BLaER1 (cell line): ENCODE measurements at regions not wholly inside any gene's neighbourhood (a gene's known extent, or its start where the extent isn't known, plus 50 kb on each side); places are given as distances from the start of the nearest gene placed in this dataset.

Source experiments
- H3K27ac ChIP-seq: shearing (Covaris generic); formaldehyde crosslinking; 2 replicates; pipeline ENCODE4 v1.8.1; 2022
- H3K27me3 ChIP-seq: shearing (Covaris generic); formaldehyde crosslinking; 2 replicates; pipeline ENCODE4 v1.8.1; 2022
- H3K36me3 ChIP-seq: shearing (Covaris generic); formaldehyde crosslinking; 2 replicates; pipeline ENCODE4 v1.8.1; 2022
- H3K4me1 ChIP-seq: shearing (Covaris generic); formaldehyde crosslinking; 2 replicates; pipeline ENCODE4 v1.8.1; 2022
- H3K4me2 ChIP-seq: shearing (Covaris generic); formaldehyde crosslinking; 2 replicates; pipeline ENCODE4 v1.8.1; 2022
- H3K4me3 ChIP-seq: shearing (Covaris generic); formaldehyde crosslinking; 2 replicates; pipeline ENCODE4 v1.8.1; 2022
- H3K9ac ChIP-seq: shearing (Covaris generic); formaldehyde crosslinking; 2 replicates; pipeline ENCODE4 v1.8.1; 2022
- H3K9me3 ChIP-seq: shearing (Covaris generic); formaldehyde crosslinking; 2 replicates; pipeline ENCODE4 v1.8.1; 2022
- H4K20me1 ChIP-seq: shearing (Covaris generic); formaldehyde crosslinking; 2 replicates; pipeline ENCODE4 v1.8.1; 2022
- Cebpa-rat ChIP-seq: shearing (Covaris generic); IDR thresholded peaks from 2 replicates; pipeline ENCODE4 v1.8.1; 2022

DNA sequence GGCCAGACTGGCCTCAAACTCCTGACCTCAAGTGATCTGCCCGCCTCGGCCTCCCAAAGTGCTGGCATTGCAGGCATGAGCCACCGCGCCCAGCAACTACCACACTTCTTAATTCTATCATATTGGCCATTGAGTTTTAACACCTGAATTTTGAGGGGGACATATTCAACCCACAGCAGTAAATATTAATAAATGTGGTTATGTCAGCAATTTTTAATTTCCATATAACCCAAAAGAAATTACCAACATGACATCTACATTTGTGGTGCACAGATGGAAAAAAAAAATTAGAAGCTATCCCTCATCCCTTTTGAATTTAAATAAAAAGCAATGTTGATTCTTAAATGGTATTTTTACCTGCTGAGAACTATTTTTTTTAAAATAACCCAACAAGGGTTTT is 88.7 kb downstream of the SLITRK6 start:
- Histone ChIP-seq H4K20me1 (no peaks in the 10 kb centered on the region), H3K9me3 (no peaks in the 10 kb centered on the region), H3K27ac (no peak overlapping the region), H3K4me1 (no peaks in the 10 kb centered on the region), H3K36me3 (no peaks in the 10 kb centered on the region), H3K4me3 (no peak overlapping the region), H3K9ac (no peak overlapping the region), H3K4me2 (no peak overlapping the region), H3K27me3 (no peaks in the 10 kb centered on the region)
- TF ChIP-seq Cebpa-rat: no peak

- Histone ChIP-seq H3K27ac (no peak overlapping the region), H3K4me1 (no peaks in the 10 kb centered on the region), H3K36me3 (no peaks in the 10 kb centered on the region), H3K9me3 (no peaks in the 10 kb centered on the region), H3K4me2 (no peak overlapping the region), H3K27me3 (no peaks in the 10 kb centered on the region), H3K4me3 (no peak overlapping the region), H4K20me1 (no peaks in the 10 kb centered on the region), H3K9ac (no peak overlapping the region)
- TF ChIP-seq Cebpa-rat: no peak
Observed at GRCh38 chr13:85709721-85710120, 89.5 kb downstream of the SLITRK6 start.

DNA sequence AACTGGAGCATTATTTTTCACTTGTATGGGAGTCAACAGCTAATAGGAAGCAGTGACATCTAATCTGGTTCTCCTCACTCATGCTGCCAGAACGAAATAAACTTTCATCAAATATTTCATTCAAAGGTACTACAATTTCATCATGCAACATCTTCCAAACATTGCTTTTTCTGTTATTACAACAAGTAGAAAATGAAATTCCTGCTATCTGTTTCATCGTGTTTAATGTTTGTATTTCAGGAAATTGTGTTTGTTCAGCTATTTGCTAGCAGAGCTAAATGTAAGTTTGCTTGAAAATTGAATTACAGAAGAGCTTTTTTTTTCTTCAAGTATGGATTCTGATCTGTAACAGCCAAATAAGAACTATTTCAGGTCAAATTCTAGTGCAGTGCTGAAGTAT is 90.1 kb downstream of the SLITRK6 start:
- TF ChIP-seq Cebpa-rat: no peak
- H3K4me3 ChIP-seq: no peak overlapping the region
- H3K27me3 ChIP-seq: no peaks in the 10 kb centered on the region
- no peaks in the 10 kb centered on the region for H3K4me1 ChIP-seq
- no peaks in the 10 kb centered on the region for H3K9me3 ChIP-seq
- H3K27ac ChIP-seq: no peak overlapping the region
- no peaks in the 10 kb centered on the region for H3K36me3 ChIP-seq
- H4K20me1 ChIP-seq: no peaks in the 10 kb centered on the region
- H3K4me2 ChIP-seq: no peak overlapping the region
- H3K9ac ChIP-seq: no peak overlapping the region

DNA sequence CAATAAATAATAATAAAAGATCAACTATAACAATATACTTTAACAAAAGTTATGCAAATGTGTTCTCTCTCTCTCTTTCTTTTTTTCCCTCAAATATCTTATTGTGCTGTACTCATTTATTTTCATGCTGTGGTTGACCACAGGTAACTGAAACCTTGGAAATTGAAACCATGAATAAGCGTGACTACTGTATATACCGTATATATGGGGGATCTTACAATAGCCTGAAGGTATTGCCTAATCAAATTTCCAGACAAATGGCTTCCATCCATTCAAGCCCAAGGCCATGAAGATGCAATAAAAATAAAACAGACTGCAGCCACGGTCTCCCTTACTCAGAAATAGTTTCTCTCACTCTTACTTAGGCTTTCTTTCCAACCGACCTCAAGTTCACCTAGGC is 98.3 kb downstream of the SLITRK6 start:
- H3K4me3 ChIP-seq: no peak overlapping the region

DNA sequence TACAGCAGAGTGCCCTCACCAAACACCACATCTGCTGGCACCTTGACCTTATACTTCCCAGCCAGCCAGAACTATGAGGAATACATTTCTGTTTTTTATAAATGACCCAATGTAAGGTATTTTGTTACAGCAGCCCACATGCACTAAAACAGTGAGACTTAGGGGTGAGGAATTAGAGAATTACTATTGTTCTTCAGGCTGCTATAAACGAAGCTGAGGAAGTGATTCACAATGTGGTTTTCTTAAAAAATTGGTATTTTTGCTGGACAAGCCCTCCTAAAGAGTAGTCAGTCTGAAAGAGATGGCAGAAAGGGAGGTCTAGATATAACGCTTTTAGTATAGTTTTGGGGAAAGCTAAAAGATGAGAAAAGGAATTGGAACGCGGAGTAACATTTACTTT is 101.0 kb downstream of the SLITRK6 start:
- Histone ChIP-seq H3K4me3 (no peak overlapping the region), H3K27ac (no peak overlapping the region), H3K9me3 (peaks cover 35% of the 10 kb centered on the region), H3K4me2 (no peak overlapping the region), H4K20me1 (no peaks in the 10 kb centered on the region), H3K36me3 (no peaks in the 10 kb centered on the region), H3K9ac (no peak overlapping the region), H3K4me1 (peaks cover 16% of the 10 kb centered on the region), H3K27me3 (no peaks in the 10 kb centered on the region)
- no peak for TF ChIP-seq Cebpa-rat

More for the DNA sequence above, 98.3 kb downstream of the SLITRK6 start:
- Histone ChIP-seq H3K4me1 (no peaks in the 10 kb centered on the region), H3K27me3 (no peaks in the 10 kb centered on the region), H3K27ac (no peak overlapping the region), H3K36me3 (no peaks in the 10 kb centered on the region), H3K9me3 (peaks cover 31% of the 10 kb centered on the region), H3K9ac (no peak overlapping the region), H3K4me2 (no peak overlapping the region), H4K20me1 (no peaks in the 10 kb centered on the region)
- TF ChIP-seq Cebpa-rat: no peak

DNA sequence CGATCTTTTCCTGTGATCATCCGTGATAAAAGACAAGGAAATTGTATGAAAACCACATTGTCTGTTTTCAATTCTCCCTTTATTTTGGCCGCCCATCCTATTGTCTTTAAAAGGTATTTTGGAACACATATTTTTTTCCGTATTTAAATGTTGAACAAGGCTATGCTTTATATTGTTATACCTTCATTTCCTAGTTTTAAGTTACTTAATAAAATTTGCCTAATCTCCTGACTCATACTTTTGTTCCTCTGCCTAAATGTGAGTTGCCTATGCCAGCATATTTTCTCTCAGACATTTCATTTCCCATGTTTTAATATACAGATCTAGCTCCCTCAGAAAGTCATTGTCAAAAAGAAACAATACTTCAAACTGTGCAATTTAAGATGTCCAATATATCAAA is 104.2 kb downstream of the SLITRK6 start:
- no peaks in the 10 kb centered on the region for H3K36me3 ChIP-seq
- no peak overlapping the region for H3K27ac ChIP-seq
- H3K4me2 ChIP-seq: peak overlapping the region; percentile 29
- no peaks in the 10 kb centered on the region for H3K27me3 ChIP-seq
- H3K4me3 ChIP-seq: no peak overlapping the region
- H3K9ac ChIP-seq: no peak overlapping the region
- H3K4me1 ChIP-seq: peaks cover 16% of the 10 kb centered on the region
- H4K20me1 ChIP-seq: no peaks in the 10 kb centered on the region
- peaks cover 29% of the 10 kb centered on the region for H3K9me3 ChIP-seq
- TF ChIP-seq Cebpa-rat: no peak

GRCh38 chr13:85693889-85694511 is 105.2 kb downstream of the SLITRK6 start:
- no peak for TF ChIP-seq Cebpa-rat
- Histone ChIP-seq H3K27ac (no peak overlapping the region), H3K36me3 (no peaks in the 10 kb centered on the region), H3K9me3 (peaks cover 20% of the 10 kb centered on the region), H3K4me1 (peaks cover 16% of the 10 kb centered on the region), H3K4me2 (peak overlapping the region; percentile 29), H3K9ac (no peak overlapping the region), H4K20me1 (no peaks in the 10 kb centered on the region), H3K27me3 (no peaks in the 10 kb centered on the region), H3K4me3 (no peak overlapping the region)

GRCh38 chr13:85690368-85690767 is 108.9 kb downstream of the SLITRK6 start:
- no peaks in the 10 kb centered on the region for H4K20me1 ChIP-seq
- no peak overlapping the region for H3K9ac ChIP-seq
- TF ChIP-seq Cebpa-rat: no peak
- peaks cover 16% of the 10 kb centered on the region for H3K4me1 ChIP-seq
- H3K27ac ChIP-seq: no peak overlapping the region
- H3K4me3 ChIP-seq: no peak overlapping the region
- no peak overlapping the region for H3K4me2 ChIP-seq
- no peaks in the 10 kb centered on the region for H3K36me3 ChIP-seq
- no peaks in the 10 kb centered on the region for H3K27me3 ChIP-seq
- no peaks in the 10 kb centered on the region for H3K9me3 ChIP-seq

GRCh38 chr13:85685436-85685835 is 113.8 kb downstream of the SLITRK6 start:
- H3K27me3 ChIP-seq: no peaks in the 10 kb centered on the region
- TF ChIP-seq Cebpa-rat: no peak
- no peaks in the 10 kb centered on the region for H3K9me3 ChIP-seq
- H3K4me2 ChIP-seq: no peak overlapping the region
- H3K36me3 ChIP-seq: no peaks in the 10 kb centered on the region
- H3K4me1 ChIP-seq: no peaks in the 10 kb centered on the region
- no peak overlapping the region for H3K27ac ChIP-seq
- H3K9ac ChIP-seq: no peak overlapping the region
- no peaks in the 10 kb centered on the region for H4K20me1 ChIP-seq
- H3K4me3 ChIP-seq: no peak overlapping the region

DNA sequence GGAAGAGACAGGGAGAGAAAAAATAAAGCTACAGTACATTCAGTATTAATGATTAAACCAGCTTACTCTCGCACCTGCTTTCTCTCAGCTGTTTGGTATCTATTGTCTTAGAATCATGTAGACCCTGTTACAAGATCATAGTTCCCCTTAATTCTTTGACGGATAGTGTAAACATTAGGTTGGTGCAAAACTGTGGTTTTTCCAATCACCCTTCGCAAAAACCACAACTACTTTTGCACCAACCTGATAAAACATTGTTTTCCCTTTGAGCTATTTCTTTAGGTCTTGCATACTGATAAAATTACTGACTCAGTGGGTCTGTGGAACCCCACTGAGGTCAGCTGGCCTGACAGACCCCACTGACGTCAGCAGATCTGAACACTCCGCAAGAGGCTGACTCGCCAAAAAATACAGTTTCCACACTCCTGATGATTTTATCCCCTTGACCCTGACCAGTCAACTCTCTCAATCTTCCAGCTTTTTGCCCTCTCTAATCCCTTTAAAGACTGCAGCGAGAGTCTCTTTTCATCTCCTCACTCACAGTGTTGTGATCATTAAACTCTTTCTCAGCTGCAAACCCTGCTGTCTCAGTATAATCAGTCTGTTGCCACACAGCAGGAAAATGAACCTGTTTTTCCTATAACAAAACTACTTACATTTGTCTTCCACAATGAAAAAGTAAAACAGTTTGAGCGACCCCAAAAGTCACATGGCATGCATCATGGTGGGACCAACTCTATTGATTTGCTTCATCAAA is 123.9 kb downstream of the SLITRK6 start:
- no peaks in the 10 kb centered on the region for H3K4me1 ChIP-seq
- H3K27ac ChIP-seq: no peak overlapping the region
- no peaks in the 10 kb centered on the region for H3K27me3 ChIP-seq
- no peak overlapping the region for H3K4me2 ChIP-seq
- no peak overlapping the region for H3K9ac ChIP-seq
- H3K4me3 ChIP-seq: no peak overlapping the region
- no peak for TF ChIP-seq Cebpa-rat
- H3K9me3 ChIP-seq: peaks cover 11% of the 10 kb centered on the region; the same call in 1 of the 2 replicates
- no peaks in the 10 kb centered on the region for H4K20me1 ChIP-seq
- no peaks in the 10 kb centered on the region for H3K36me3 ChIP-seq
